Cardiac fibroblast (primary cell): ENCODE measurements at regions not wholly inside any gene's neighbourhood (a gene's known extent, or its start where the extent isn't known, plus 50 kb on each side); places are given as distances from the start of the nearest gene placed in this dataset.

Experiments
- DNase-seq, 2 donors: peaks; one replicate each; pipeline versions ENCODE4 v3.0.0 to v3.0.0-alpha.2; 2010; ENCODE audit warnings: low read depth in 2 of 2
- H3K4me3 ChIP-seq, 2 donors: replicated peaks in 1 of 2; 1 replicate in 1 of 2; 2 replicates in 1 of 2; pipeline ENCODE4 v1.5.1; 2011; ENCODE audit warnings: low read depth in 2 of 2, low read length in 2 of 2, mild to moderate bottlenecking in 2 of 2, moderate library complexity in 1 of 2
- TF ChIP-seq, protein P1 (sequence below): IDR thresholded peaks from one replicate; pipeline ENCODE4 v1.5.1; 2011; ENCODE audit warnings: low read depth, mild to moderate bottlenecking, low read length, inconsistent platforms

DNA sequence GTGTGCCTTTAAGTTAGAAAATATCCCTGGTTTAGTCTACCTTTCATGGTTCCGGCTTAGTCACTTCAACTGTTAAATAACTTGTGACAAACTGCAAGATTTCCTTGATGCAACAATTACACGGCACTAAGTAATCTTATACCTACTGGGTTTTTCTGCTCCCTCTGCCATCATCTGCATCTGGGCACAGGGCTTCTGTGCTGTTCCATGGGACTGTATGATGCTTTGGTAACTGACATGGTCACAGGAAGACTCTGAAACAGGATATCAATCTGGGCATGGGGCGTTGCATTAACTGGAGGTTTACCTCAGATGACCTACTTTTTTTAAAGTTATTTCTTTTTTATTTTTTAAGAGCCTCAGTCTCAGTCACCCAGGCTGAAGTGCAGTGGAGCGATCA, 365.4 kb downstream of the SS18 start:
- TF ChIP-seq, protein P1, sequence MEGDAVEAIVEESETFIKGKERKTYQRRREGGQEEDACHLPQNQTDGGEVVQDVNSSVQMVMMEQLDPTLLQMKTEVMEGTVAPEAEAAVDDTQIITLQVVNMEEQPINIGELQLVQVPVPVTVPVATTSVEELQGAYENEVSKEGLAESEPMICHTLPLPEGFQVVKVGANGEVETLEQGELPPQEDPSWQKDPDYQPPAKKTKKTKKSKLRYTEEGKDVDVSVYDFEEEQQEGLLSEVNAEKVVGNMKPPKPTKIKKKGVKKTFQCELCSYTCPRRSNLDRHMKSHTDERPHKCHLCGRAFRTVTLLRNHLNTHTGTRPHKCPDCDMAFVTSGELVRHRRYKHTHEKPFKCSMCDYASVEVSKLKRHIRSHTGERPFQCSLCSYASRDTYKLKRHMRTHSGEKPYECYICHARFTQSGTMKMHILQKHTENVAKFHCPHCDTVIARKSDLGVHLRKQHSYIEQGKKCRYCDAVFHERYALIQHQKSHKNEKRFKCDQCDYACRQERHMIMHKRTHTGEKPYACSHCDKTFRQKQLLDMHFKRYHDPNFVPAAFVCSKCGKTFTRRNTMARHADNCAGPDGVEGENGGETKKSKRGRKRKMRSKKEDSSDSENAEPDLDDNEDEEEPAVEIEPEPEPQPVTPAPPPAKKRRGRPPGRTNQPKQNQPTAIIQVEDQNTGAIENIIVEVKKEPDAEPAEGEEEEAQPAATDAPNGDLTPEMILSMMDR: no peak

DNA sequence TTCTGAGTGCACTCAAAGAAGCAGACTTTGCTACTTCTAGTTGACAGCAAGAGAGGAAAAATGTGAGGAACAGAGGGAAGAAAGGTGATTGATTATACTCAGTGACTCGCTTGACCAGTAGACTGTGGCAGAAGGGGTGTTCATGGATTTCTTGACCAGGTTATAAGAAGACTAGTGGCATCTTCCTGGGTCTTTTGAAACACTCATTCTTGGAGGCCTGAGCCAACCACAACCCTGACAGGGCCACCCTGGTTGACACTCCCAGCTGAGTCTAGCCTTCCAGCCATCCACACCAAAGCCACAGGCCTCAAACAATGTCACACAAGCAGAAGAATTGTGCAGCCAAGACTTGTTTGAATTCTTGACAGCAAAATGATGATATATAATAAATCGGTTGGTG, 366.3 kb downstream of the SS18 start:
- TF ChIP-seq, protein P1: no peak

More for the DNA sequence above, 365.4 kb downstream of the SS18 start:
- H3K4me3 ChIP-seq: no peak overlapping the region
- no peak for DNase-seq

DNA sequence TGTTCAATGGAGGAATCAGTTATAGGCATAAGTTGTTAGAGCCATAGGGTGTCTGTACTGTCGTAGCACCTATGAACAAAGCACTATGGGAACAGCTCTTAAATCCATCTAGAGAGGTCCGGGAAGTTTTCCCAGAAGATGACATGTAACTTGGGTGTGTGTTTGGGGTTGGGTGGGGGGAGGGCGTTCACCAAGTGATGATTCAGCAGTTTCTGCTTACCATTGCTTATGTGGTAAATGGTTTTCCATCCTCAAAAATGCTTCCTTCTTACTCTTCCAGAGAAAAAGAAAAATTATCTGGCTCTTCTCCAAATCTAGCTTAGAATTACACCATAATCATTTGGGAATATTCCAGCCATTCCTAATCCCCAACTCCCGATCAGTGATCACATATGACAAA, 361.1 kb upstream of the ZNF521 start:
- TF ChIP-seq, protein P1: no peak
- DNase-seq: no peak
- no peak overlapping the region for H3K4me3 ChIP-seq

More for the DNA sequence above, 366.3 kb downstream of the SS18 start:
- no peak overlapping the region for H3K4me3 ChIP-seq
- DNase-seq: no peak

DNA sequence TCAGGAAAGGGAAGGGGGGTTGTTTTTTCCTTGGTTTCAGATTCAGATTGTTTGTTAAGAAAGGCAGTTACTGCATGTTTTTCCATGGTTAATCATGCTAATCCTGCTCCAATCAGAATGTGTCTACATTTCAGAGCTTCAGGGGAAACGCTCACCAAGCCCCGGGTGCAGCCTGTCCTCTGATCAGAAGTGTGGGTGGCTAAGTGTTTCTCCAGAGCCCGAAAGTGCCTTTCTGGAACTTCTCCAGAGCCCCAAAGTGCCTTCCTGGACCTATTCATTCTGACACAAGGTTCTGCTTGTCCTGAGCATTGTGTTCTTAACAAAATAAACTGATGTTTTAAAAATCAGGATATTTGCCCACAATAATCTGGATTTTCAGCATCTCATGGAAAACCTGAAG, 359.0 kb upstream of the ZNF521 start:
- no peak for DNase-seq
- TF ChIP-seq, protein P1: no peak

DNA sequence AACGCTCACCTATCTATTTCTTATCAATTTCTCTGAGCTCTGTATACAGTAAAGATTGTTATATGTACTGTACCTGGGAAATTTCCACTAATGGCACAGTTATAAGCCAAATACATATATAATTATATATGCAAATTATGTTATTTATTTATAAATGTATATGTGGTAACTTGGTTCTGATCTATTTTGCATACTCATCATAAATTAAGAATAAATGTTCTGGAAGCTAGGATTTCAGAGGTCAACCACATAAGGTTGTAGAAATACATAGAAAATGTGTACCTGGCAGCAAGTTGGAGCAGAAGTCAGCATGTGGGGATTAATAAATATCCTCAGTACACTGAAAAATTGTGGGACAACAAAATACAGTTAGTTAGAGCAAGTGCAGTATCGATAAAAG, 353.7 kb upstream of the ZNF521 start:
- H3K4me3 ChIP-seq: no peak overlapping the region
- DNase-seq: no peak
- TF ChIP-seq, protein P1: no peak

More for the DNA sequence above, 359.0 kb upstream of the ZNF521 start:
- H3K4me3 ChIP-seq: no peak overlapping the region

DNA sequence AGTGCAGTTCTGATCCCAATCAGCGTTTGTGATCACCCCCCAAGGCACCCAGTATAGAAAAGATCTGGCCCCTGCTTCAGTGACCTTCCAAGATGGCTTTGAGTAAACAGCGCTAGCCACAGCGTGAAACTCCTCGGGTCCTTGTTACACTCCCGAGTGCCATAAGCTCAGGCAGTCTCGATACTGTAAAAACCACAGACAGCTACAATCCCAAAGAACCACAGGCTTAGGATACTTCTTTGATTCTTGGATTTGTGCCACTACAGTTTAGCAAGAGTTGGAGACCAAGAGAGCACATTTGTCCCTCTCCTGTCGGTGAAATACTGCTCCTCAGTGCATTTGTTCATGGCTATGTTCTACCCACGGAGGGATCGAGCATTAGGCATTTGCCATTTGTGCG, 352.5 kb upstream of the ZNF521 start:
- TF ChIP-seq, protein P1: no peak
- no peak for DNase-seq
- H3K4me3 ChIP-seq: no peak overlapping the region

DNA sequence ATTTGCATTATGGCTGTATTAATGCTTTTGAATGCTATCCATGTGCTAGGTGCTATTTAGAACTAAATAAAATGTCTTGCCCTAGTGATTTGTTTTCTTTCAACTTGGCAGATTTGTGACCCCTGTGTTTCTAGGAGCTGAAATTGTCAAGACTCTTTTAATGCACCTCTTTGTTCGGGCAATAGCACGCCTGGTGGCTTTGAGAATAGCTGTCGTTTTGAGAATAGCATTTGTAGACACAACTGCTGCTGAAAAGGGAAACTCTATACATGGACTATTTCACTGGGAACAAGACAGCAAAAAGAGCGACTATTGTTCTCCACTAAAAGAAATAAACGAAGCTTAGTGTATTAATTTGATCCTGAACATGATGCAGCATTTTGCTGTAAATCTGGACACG, 352.1 kb upstream of the ZNF521 start:
- H3K4me3 ChIP-seq: no peak overlapping the region
- TF ChIP-seq, protein P1: no peak
- no peak for DNase-seq
